HG02610 (cell line): ENCODE measurements at regions not wholly inside any gene's neighbourhood (a gene's known extent, or its start where the extent isn't known, plus 50 kb on each side); places are given as distances from the start of the nearest gene placed in this dataset.

Source experiments
- ATAC-seq: cut with Tn5 transposase; IDR thresholded peaks from one replicate; pipeline ENCODE4 v1.9.1; 2021; ENCODE audit warnings: mild to moderate bottlenecking, moderate library complexity; ENCODE audit not compliant: unreplicated experiment

- ATAC-seq, result no peak
Observed at GRCh38 chr12:46456356-46457334, 84.1 kb upstream of the SLC38A2 start.

- no peak for ATAC-seq
Observed at GRCh38 chr12:46455648-46456352, 83.2 kb upstream of the SLC38A2 start.

- no peak for ATAC-seq
Observed at GRCh38 chr12:46454981-46455380, 82.4 kb upstream of the SLC38A2 start.

GRCh38 chr12:46453428-46453827 lies 80.9 kb upstream of the SLC38A2 start:
- no peak for ATAC-seq

- no peak for ATAC-seq
Observed at GRCh38 chr12:46452776-46453175, 80.2 kb upstream of the SLC38A2 start.

GRCh38 chr12:46452061-46452615 lies 79.6 kb upstream of the SLC38A2 start:
- ATAC-seq, result no peak

- ATAC-seq, result no peak
Observed at GRCh38 chr12:46451276-46452021, 78.9 kb upstream of the SLC38A2 start.

GRCh38 chr12:46450279-46450748 lies 77.7 kb upstream of the SLC38A2 start:
- ATAC-seq, result no peak

- no peak for ATAC-seq
Observed at GRCh38 chr12:46449856-46450255, 77.3 kb upstream of the SLC38A2 start.

GRCh38 chr12:46449316-46449715 lies 76.7 kb upstream of the SLC38A2 start:
- no peak for ATAC-seq

GRCh38 chr12:46446645-46447044 lies 74.1 kb upstream of the SLC38A2 start:
- ATAC-seq, result no peak

GRCh38 chr12:46445551-46446235 lies 73.1 kb upstream of the SLC38A2 start:
- no peak for ATAC-seq

- ATAC-seq, result no peak
Observed at GRCh38 chr12:46445093-46445492, 72.5 kb upstream of the SLC38A2 start.

GRCh38 chr12:46443594-46444263 lies 71.2 kb upstream of the SLC38A2 start:
- ATAC-seq, result no peak

GRCh38 chr12:46442738-46443137 lies 70.2 kb upstream of the SLC38A2 start:
- ATAC-seq, result no peak

- ATAC-seq, result no peak
Observed at GRCh38 chr12:46442239-46442638, 69.7 kb upstream of the SLC38A2 start.

- no peak for ATAC-seq
Observed at GRCh38 chr12:46439793-46440511, 67.4 kb upstream of the SLC38A2 start.

GRCh38 chr12:46438719-46439319 lies 66.2 kb upstream of the SLC38A2 start:
- ATAC-seq, result no peak

- no peak for ATAC-seq
Observed at GRCh38 chr12:46438256-46438655, 65.7 kb upstream of the SLC38A2 start.
